Neural cell (in vitro differentiated cells): ENCODE measurements at regions not wholly inside any gene's neighbourhood (a gene's known extent, or its start where the extent isn't known, plus 50 kb on each side); places are given as distances from the start of the nearest gene placed in this dataset.
"Not testable (repeated sequence)": the region's sequence is repeated elsewhere in the genome, so short reads cannot be mapped to it uniquely, and the experiment has no call there.

ENCODE experiments used
- H2AFZ ChIP-seq: fragments of 200-600, 300-800 bp; sonication (generic), shearing (Covaris generic); 2 replicates; pipeline ENCODE4 v1.6.0; 2014; ENCODE audit warnings: low read depth, mild to moderate bottlenecking, antibody characterized with exemption, low read length, moderate library complexity
- H3F3A ChIP-seq: fragments of 200-600 bp; shearing (Covaris generic); 2 replicates; pipeline ENCODE4 v1.6.1; 2016; ENCODE audit warnings: mild to moderate bottlenecking, moderate library complexity, mixed read lengths, antibody characterized with exemption, low read length; ENCODE audit not compliant: insufficient read depth, poor library complexity, severe bottlenecking
- H3K27ac ChIP-seq: fragments of 200-600, 300-800 bp; sonication (generic), shearing (Covaris generic); 2 replicates; pipeline ENCODE4 v1.5.1; 2014; ENCODE audit warnings: mild to moderate bottlenecking, low read length, moderate library complexity
- H3K27me3 ChIP-seq: fragments of 300-800, 200-600 bp; sonication (generic), shearing (Covaris generic); 2 replicates; pipeline ENCODE4 v1.6.0; 2014; ENCODE audit warnings: mild to moderate bottlenecking, low read depth, low read length, moderate library complexity; ENCODE audit not compliant: insufficient read depth
- H3K36me3 ChIP-seq: fragments of 300-800, 200-600 bp; sonication (generic), shearing (Covaris generic); 2 replicates; pipeline ENCODE4 v1.5.1; 2014; ENCODE audit warnings: mild to moderate bottlenecking, antibody characterized with exemption, low read length, moderate library complexity; ENCODE audit not compliant: insufficient read depth
- H3K4me2 ChIP-seq: fragments of 300-800, 200-600 bp; sonication (generic), shearing (Covaris generic); 2 replicates; pipeline ENCODE4 v1.6.0; 2014; ENCODE audit warnings: mild to moderate bottlenecking, low read length
- H3K4me3 ChIP-seq: fragments of 300-800, 200-600 bp; sonication (generic), shearing (Covaris generic); 2 replicates; pipeline ENCODE4 v1.5.1; 2014; ENCODE audit warnings: mild to moderate bottlenecking, low read length, moderate library complexity
- H3K79me2 ChIP-seq: fragments of 200-600 bp; shearing (Covaris generic); replicated peaks from 2 replicates; pipeline ENCODE4 v1.6.0; 2014; ENCODE audit warnings: mild to moderate bottlenecking, low read length, moderate library complexity; ENCODE audit not compliant: insufficient read depth
- H3K9ac ChIP-seq: fragments of 300-800, 200-600 bp; sonication (generic), shearing (Covaris generic); 2 replicates; pipeline ENCODE4 v1.6.1; 2016; ENCODE audit warnings: mild to moderate bottlenecking, low read length, mixed read lengths
- H3K9me2 ChIP-seq: fragments of 200-600 bp; shearing (Covaris generic); 2 replicates; pipeline ENCODE4 v1.6.1; 2016; ENCODE audit warnings: mild to moderate bottlenecking, low read length, mixed read lengths; ENCODE audit not compliant: insufficient read depth
- H3K9me3 ChIP-seq: fragments of 200-600, 300-800 bp; sonication (generic), shearing (Covaris generic); 2 replicates; pipeline ENCODE4 v1.6.1; 2016; ENCODE audit warnings: mild to moderate bottlenecking, mixed run types, low read length, moderate library complexity, mixed read lengths
- H4K20me1 ChIP-seq: fragments of 200-600 bp; shearing (Covaris generic); 2 replicates; pipeline ENCODE4 v1.6.1; 2016; ENCODE audit warnings: mild to moderate bottlenecking, mixed run types; ENCODE audit not compliant: insufficient read depth
- EP300 ChIP-seq: fragments of 450-650 bp; conservative IDR thresholded peaks from 2 replicates; pipeline ENCODE4 v1.6.1; 2014; ENCODE audit warnings: antibody characterized with exemption, mild to moderate bottlenecking, moderate library complexity; ENCODE audit not compliant: poor library complexity, severe bottlenecking
- EZH2 ChIP-seq: fragments of 200-600, 300-800 bp; shearing (Covaris generic), sonication (generic); IDR thresholded peaks from 2 replicates; pipeline ENCODE4 v1.6.1; 2014; ENCODE audit warnings: antibody characterized with exemption, low read length, borderline replicate concordance, mild to moderate bottlenecking; ENCODE audit not compliant: insufficient read depth, poor library complexity, severe bottlenecking
- MXI1 ChIP-seq: fragments of 450-650 bp; conservative IDR thresholded peaks from 2 replicates; pipeline ENCODE4 v1.6.1; 2014; ENCODE audit warnings: antibody characterized with exemption, mild to moderate bottlenecking; ENCODE audit not compliant: poor library complexity, severe bottlenecking
- POLR2AphosphoS5 ChIP-seq: IDR thresholded peaks from 2 replicates; pipeline ENCODE4 v1.6.1; 2012
- RAD21 ChIP-seq: fragments of 450-650 bp; conservative IDR thresholded peaks from 2 replicates; pipeline ENCODE4 v1.6.1; 2014; ENCODE audit warnings: antibody characterized with exemption, mild to moderate bottlenecking, moderate library complexity
- SMC3 ChIP-seq: fragments of 450-650 bp; conservative IDR thresholded peaks from 2 replicates; pipeline ENCODE4 v1.6.1; 2014; ENCODE audit warnings: antibody characterized with exemption, mild to moderate bottlenecking, moderate library complexity; ENCODE audit not compliant: poor library complexity
- TAF1 ChIP-seq: IDR thresholded peaks from 2 replicates; pipeline ENCODE4 v1.6.1; 2012; ENCODE audit warnings: low read depth
- TF ChIP-seq, protein P1 (sequence below): fragments of 450-650 bp; IDR thresholded peaks from 2 replicates; pipeline ENCODE4 v1.5.1; 2014; ENCODE audit warnings: antibody characterized with exemption, mild to moderate bottlenecking, moderate library complexity; ENCODE audit not compliant: poor library complexity, severe bottlenecking
- TF ChIP-seq, protein P2 (sequence below): IDR thresholded peaks from 2 replicates; pipeline ENCODE4 v1.6.1; 2012; ENCODE audit warnings: borderline replicate concordance

DNA sequence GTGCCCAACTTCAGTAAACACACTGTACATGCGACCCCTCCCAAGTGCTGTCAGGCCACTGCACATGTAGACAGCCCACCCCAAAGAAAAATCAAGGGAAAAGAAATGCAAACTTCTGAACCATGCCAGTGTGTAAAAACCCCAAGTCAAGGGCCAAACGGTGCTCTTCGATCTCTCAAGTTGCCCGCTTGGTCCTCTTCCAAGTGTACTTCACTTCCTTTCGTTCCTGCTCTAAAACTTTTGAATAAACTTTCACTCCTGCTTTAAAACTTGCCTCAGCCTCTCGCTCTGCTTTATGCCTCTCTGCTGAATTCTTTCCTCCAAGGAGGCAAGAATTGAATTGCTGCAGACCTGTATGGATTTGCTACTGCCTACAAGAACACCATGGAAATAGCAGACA lies 600.7 kb downstream of the KCTD12 start:
- no peaks in the 10 kb centered on the region for H4K20me1 ChIP-seq
- no peak for TF ChIP-seq EP300
- no peak for TF ChIP-seq POLR2AphosphoS5
- no peak for TF ChIP-seq EZH2
- TF ChIP-seq TAF1 = no peak
- TF ChIP-seq, protein P1, sequence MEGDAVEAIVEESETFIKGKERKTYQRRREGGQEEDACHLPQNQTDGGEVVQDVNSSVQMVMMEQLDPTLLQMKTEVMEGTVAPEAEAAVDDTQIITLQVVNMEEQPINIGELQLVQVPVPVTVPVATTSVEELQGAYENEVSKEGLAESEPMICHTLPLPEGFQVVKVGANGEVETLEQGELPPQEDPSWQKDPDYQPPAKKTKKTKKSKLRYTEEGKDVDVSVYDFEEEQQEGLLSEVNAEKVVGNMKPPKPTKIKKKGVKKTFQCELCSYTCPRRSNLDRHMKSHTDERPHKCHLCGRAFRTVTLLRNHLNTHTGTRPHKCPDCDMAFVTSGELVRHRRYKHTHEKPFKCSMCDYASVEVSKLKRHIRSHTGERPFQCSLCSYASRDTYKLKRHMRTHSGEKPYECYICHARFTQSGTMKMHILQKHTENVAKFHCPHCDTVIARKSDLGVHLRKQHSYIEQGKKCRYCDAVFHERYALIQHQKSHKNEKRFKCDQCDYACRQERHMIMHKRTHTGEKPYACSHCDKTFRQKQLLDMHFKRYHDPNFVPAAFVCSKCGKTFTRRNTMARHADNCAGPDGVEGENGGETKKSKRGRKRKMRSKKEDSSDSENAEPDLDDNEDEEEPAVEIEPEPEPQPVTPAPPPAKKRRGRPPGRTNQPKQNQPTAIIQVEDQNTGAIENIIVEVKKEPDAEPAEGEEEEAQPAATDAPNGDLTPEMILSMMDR = no peak
- no peaks in the 10 kb centered on the region for H3F3A ChIP-seq
- no peaks in the 10 kb centered on the region for H3K79me2 ChIP-seq
- no peaks in the 10 kb centered on the region for H3K27me3 ChIP-seq
- no peak overlapping the region for H3K9ac ChIP-seq
- H3K9me2 ChIP-seq = no peaks in the 10 kb centered on the region
- H3K27ac ChIP-seq = no peak overlapping the region
- H3K9me3 ChIP-seq = no peaks in the 10 kb centered on the region
- H3K36me3 ChIP-seq = no peaks in the 10 kb centered on the region
- no peak overlapping the region for H3K4me2 ChIP-seq
- H3K4me3 ChIP-seq = no peak overlapping the region
- no peak overlapping the region for H2AFZ ChIP-seq

DNA sequence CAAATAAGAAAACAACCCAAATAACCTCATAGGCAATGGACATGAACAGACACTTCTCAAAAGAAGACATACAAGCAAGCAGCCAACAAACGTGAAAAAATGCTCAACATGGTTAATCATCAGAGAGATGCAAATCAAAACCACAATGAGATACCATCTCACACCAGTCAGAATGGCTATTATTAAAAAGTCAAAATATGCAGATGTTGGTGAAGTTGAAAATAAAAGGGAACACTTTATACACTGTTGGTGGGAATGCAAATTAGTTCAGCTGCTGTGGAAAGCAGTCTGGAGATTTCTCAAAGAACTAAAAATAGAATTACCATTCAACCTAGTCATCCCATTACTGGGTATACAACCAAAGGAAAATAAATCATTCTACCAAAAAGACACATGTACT lies 606.4 kb downstream of the KCTD12 start:
- H3K9me3 ChIP-seq, H3K36me3 ChIP-seq, H3K27ac ChIP-seq, H2AFZ ChIP-seq, H3F3A ChIP-seq, H3K9ac ChIP-seq, H3K79me2 ChIP-seq, H3K9me2 ChIP-seq, H4K20me1 ChIP-seq, H3K27me3 ChIP-seq, H3K4me3 ChIP-seq, H3K4me2 ChIP-seq: not testable (repeated sequence)

DNA sequence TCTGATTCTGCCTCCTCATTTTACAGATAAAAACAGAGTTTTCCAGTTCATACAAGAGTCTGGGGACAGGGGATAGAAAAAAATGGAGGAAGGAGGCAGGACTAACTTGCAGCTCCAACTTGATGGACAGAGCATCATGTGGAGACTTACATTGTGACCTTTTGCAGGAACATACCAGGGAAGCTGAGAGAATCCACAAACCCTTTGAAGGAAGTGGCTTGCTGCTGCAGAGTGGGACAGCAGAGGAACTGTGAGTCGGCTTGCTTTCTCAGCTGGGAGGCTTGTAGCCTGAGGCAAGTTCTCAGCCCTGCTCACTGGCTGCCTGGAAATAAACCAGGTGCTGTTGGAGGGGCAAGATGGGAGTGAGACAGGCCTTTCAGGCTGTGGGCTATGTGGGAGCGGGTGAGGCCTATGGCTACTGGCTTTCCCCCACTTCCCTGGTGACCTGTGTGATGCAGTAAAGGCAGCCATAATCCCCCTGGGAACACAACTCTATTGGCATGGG lies 614.4 kb downstream of the KCTD12 start:
- Histone ChIP-seq H3K4me2 (no peak overlapping the region), H3K4me3 (no peak overlapping the region), H3K9me3 (no peaks in the 10 kb centered on the region), H3K9me2 (no peaks in the 10 kb centered on the region), H2AFZ (no peak overlapping the region), H3K36me3 (no peaks in the 10 kb centered on the region), H3K27ac (no peak overlapping the region), H3K9ac (no peak overlapping the region), H3K27me3 (no peaks in the 10 kb centered on the region), H3K79me2 (no peaks in the 10 kb centered on the region), H3F3A (no peaks in the 10 kb centered on the region), H4K20me1 (no peaks in the 10 kb centered on the region)
- no peak for TF ChIP-seq MXI1
- TF ChIP-seq, protein P1 = no peak
- no peak for TF ChIP-seq SMC3
- TF ChIP-seq TAF1 = no peak
- no peak for TF ChIP-seq RAD21
- TF ChIP-seq, protein P2, sequence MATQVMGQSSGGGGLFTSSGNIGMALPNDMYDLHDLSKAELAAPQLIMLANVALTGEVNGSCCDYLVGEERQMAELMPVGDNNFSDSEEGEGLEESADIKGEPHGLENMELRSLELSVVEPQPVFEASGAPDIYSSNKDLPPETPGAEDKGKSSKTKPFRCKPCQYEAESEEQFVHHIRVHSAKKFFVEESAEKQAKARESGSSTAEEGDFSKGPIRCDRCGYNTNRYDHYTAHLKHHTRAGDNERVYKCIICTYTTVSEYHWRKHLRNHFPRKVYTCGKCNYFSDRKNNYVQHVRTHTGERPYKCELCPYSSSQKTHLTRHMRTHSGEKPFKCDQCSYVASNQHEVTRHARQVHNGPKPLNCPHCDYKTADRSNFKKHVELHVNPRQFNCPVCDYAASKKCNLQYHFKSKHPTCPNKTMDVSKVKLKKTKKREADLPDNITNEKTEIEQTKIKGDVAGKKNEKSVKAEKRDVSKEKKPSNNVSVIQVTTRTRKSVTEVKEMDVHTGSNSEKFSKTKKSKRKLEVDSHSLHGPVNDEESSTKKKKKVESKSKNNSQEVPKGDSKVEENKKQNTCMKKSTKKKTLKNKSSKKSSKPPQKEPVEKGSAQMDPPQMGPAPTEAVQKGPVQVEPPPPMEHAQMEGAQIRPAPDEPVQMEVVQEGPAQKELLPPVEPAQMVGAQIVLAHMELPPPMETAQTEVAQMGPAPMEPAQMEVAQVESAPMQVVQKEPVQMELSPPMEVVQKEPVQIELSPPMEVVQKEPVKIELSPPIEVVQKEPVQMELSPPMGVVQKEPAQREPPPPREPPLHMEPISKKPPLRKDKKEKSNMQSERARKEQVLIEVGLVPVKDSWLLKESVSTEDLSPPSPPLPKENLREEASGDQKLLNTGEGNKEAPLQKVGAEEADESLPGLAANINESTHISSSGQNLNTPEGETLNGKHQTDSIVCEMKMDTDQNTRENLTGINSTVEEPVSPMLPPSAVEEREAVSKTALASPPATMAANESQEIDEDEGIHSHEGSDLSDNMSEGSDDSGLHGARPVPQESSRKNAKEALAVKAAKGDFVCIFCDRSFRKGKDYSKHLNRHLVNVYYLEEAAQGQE = no peak

DNA sequence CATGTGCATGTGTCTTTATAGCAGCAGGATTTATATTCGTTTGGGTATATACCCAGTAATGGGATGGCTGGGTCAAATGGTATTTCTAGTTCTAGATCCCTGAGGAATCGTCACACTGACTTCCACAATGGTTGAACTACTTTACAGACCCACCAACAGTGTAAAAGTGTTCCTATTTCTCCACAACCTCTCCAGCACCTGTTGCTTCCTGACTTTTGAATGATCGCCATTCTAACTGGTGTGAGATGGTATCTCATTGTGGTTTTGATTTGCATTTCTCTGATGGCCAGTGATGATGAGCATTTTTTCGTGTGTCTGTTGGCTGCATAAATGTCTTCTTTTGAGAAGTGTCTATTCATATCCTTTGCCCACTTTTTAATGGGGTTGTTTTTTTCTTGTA lies 617.9 kb downstream of the KCTD12 start:
- H3K9me2 ChIP-seq, H3K27me3 ChIP-seq, H4K20me1 ChIP-seq, H3K36me3 ChIP-seq, H3K79me2 ChIP-seq, H3K27ac ChIP-seq, H3K4me2 ChIP-seq, H3K4me3 ChIP-seq, H3K9ac ChIP-seq, H3K9me3 ChIP-seq, H3F3A ChIP-seq, H2AFZ ChIP-seq: not testable (repeated sequence)
